HepG2 (cell line): ENCODE measurements at regions not wholly inside any gene's neighbourhood (a gene's known extent, or its start where the extent isn't known, plus 50 kb on each side); places are given as distances from the start of the nearest gene placed in this dataset.
A peak's percentile ranks its signal among the peaks of the same experiment; 100 is the strongest.

Experiments used
- ATAC-seq: fragments of 200-7000 bp; cut with Tn5 transposase; 3 replicates; pipeline ENCODE4 v1.9.1; 2020; ENCODE audit warnings: mild to moderate bottlenecking, moderate library complexity
- BruUV-seq: library from RNA; stranded (reverse); fragments of 400-500 nt; replicated peaks from 2 replicates; lab custom pipeline; 2021; lab: Mats Ljungman, UMichigan
- CTCF ChIA-PET: fragments of 300-600 bp; formaldehyde crosslinking; extraction: SDS; loops from one replicate; lab custom pipeline; 2021; ENCODE audit warnings: low total read pairs, inconsistent platforms, low intra/inter-chr PET ratio; lab: Yijun Ruan, JAX
- POLR2A ChIA-PET: fragments of 350-600 bp; sonication (Branson Sonifier 250); formaldehyde crosslinking; loops from one replicate; lab custom pipeline; 2020; ENCODE audit warnings: antibody characterized with exemption, inconsistent platforms; lab: Yijun Ruan, JAX
- DNase-seq: peaks from one replicate; pipeline ENCODE4 v3.0.0-alpha.2; 2015; ENCODE audit warnings: low spot score
- FAIRE-seq: peaks from 3 replicates; lab custom pipeline; 2011; peaks lifted over from hg19 to GRCh38; lab: Jason Lieb, UNC
- H2AFZ ChIP-seq: one replicate; pipeline ENCODE4 v1.6.1; 2011; ENCODE audit warnings: low read length, inconsistent platforms
- H3K27ac ChIP-seq: fragments of 300-600 bp; 3 replicates; pipeline ENCODE4 v1.8.0; 2011; ENCODE audit warnings: mixed run types, mild to moderate bottlenecking, mixed read lengths, low read length, inconsistent platforms; ENCODE audit not compliant: insufficient read depth; ENCODE audit errors: extremely low read length
- H3K27me3 ChIP-seq, 2 experiments: fragments of 200-600 bp in 1 of 2; 2 replicates in 1 of 2; 3 replicates in 1 of 2; pipeline versions ENCODE4 v1.6.0 to v1.8.0; 2011; ENCODE audit warnings: low read length in 2 of 2, mild to moderate bottlenecking in 2 of 2, moderate library complexity in 2 of 2, inconsistent platforms in 1 of 2; ENCODE audit not compliant: insufficient read depth in 2 of 2, control insufficient read depth in 1 of 2
- H3K36me3 ChIP-seq, 2 experiments: fragments of 200-600 bp in 1 of 2; replicated peaks in 1 of 2; 2 replicates in 1 of 2; 3 replicates in 1 of 2; pipeline versions ENCODE4 v1.5.1 to v1.8.0; 2011; ENCODE audit warnings: low read length in 2 of 2, inconsistent platforms in 1 of 2; ENCODE audit not compliant: insufficient read depth in 2 of 2, control insufficient read depth in 1 of 2
- H3K4me1 ChIP-seq: 2 replicates; pipeline ENCODE4 v1.5.1; 2012; ENCODE audit warnings: low read length, inconsistent platforms; ENCODE audit not compliant: insufficient read depth
- H3K4me2 ChIP-seq: 2 replicates; pipeline ENCODE4 v1.6.0; 2011; ENCODE audit warnings: low read depth, low read length, inconsistent platforms
- H3K4me3 ChIP-seq, 3 experiments: fragments of 200-600 bp in 1 of 3; sonication (generic), shearing (Covaris generic) in 1 of 3; replicated peaks in 1 of 3; 2 replicates each; pipeline ENCODE4 v1.5.1; 2011 to 2016; ENCODE audit warnings: low read length in 3 of 3, inconsistent platforms in 2 of 3, low read depth in 2 of 3, mild to moderate bottlenecking in 2 of 3, control low read depth in 1 of 3, mixed read lengths in 1 of 3; ENCODE audit not compliant: insufficient read depth in 1 of 3
- H3K79me2 ChIP-seq: one replicate; pipeline ENCODE4 v1.6.1; 2011; ENCODE audit warnings: low read length, inconsistent platforms; ENCODE audit not compliant: insufficient read depth
- H3K9ac ChIP-seq: 2 replicates; pipeline ENCODE4 v1.6.0; 2011; ENCODE audit warnings: mild to moderate bottlenecking, low read depth, low read length, inconsistent platforms; ENCODE audit not compliant: insufficient read depth
- H3K9me3 ChIP-seq: 2 replicates; pipeline ENCODE4 v1.5.1; 2012; ENCODE audit warnings: mild to moderate bottlenecking, low read length
- H4K20me1 ChIP-seq: 2 replicates; pipeline ENCODE4 v1.6.0; 2011; ENCODE audit warnings: inconsistent platforms, mild to moderate bottlenecking, low read length, moderate library complexity; ENCODE audit not compliant: insufficient read depth
- BHLHE40 ChIP-seq: IDR thresholded peaks from 2 replicates; pipeline ENCODE4 v1.6.1; 2011; ENCODE audit warnings: low read length, improper control_type of control experiment
- CENPX ChIP-seq: sonication (generic); formaldehyde crosslinking; IDR thresholded peaks from 2 replicates; pipeline ENCODE4 v1.9.0; 2021; ENCODE audit warnings: mild to moderate bottlenecking, missing genetic modification reagents, moderate library complexity
- FOSL2 ChIP-seq: sonication (generic); formaldehyde crosslinking; IDR thresholded peaks from 2 replicates; pipeline ENCODE4 v1.4.0; 2020; ENCODE audit warnings: missing genetic modification reagents
- HDAC6 ChIP-seq: fragments of 200-600 bp; sonication (generic); IDR thresholded peaks from 2 replicates; pipeline ENCODE4 v1.7.0; 2017; ENCODE audit warnings: mild to moderate bottlenecking, antibody characterized with exemption, low read length, low read depth
- HMGA1 ChIP-seq: sonication (generic); formaldehyde crosslinking; conservative IDR thresholded peaks from 2 replicates; pipeline ENCODE4 v1.4.0; 2020; ENCODE audit warnings: missing genetic modification reagents
- KLF15 ChIP-seq: sonication (generic); formaldehyde crosslinking; IDR thresholded peaks from 2 replicates; pipeline ENCODE4 v1.8.1; 2023; ENCODE audit warnings: borderline replicate concordance, mild to moderate bottlenecking, inconsistent platforms, missing genetic modification reagents, mixed read lengths
- MXD4 ChIP-seq: IDR thresholded peaks from 2 replicates; pipeline ENCODE4 v1.6.1; 2016; ENCODE audit warnings: mild to moderate bottlenecking, missing biosample characterization, missing genetic modification reagents
- NCOA5 ChIP-seq: sonication (generic); formaldehyde crosslinking; IDR thresholded peaks from 2 replicates; pipeline ENCODE4 v1.4.0; 2020; ENCODE audit warnings: missing genetic modification reagents
- PCBP1 ChIP-seq: fragments of 200-400 bp; formaldehyde crosslinking; IDR thresholded peaks from 2 replicates; pipeline ENCODE4 v1.6.1; 2017; ENCODE audit warnings: mild to moderate bottlenecking, low read depth, low read length, borderline replicate concordance
- PRMT3 ChIP-seq: sonication (generic); formaldehyde crosslinking; IDR thresholded peaks from 2 replicates; pipeline ENCODE4 v1.8.1; 2022; ENCODE audit warnings: low read depth, mild to moderate bottlenecking, moderate library complexity, missing genetic modification reagents, borderline replicate concordance
- SNAI1 ChIP-seq: sonication (generic); formaldehyde crosslinking; IDR thresholded peaks from 2 replicates; pipeline ENCODE4 v1.5.0; 2020; ENCODE audit warnings: mild to moderate bottlenecking, missing genetic modification reagents, borderline replicate concordance
- TBX2 ChIP-seq: sonication (generic); formaldehyde crosslinking; IDR thresholded peaks from 2 replicates; pipeline ENCODE4 v1.5.0; 2020; ENCODE audit warnings: missing genetic modification reagents, mild to moderate bottlenecking, borderline replicate concordance
- ZNF121 ChIP-seq: sonication (generic); formaldehyde crosslinking; IDR thresholded peaks from 2 replicates; pipeline ENCODE4 v1.5.0; 2020; ENCODE audit warnings: mild to moderate bottlenecking, missing genetic modification reagents
- WGBS: methylation state at CpG from one replicate; pipeline ENCODE4 v1.1.6; 2017; ENCODE audit warnings: low lambda C conversion rate; 5-methylcytosine and 5-hydroxymethylcytosine counted together
- in situ Hi-C: cut with HindIII; loops from 2 replicates; pipeline ENCODE4 v1.10.0; 2017; ENCODE audit warnings: low pct_unique_long_range_greater_than_20kb; ENCODE audit not compliant: extremely low pct_ligation_motif_present
- intact Hi-C: fragments of 100-400 bp; cut with micrococcal nuclease; formaldehyde crosslinking; loops from one replicate; pipeline ENCODE4 v1.10.0; 2022; ENCODE audit not compliant: unreplicated experiment
- TF ChIP-seq, protein P1 (sequence below): sonication (generic); formaldehyde crosslinking; conservative IDR thresholded peaks from 2 replicates; pipeline ENCODE4 v1.8.0; 2022; ENCODE audit warnings: low read depth, missing genetic modification reagents
- TF ChIP-seq, protein P2 (sequence below): sonication (generic); formaldehyde crosslinking; IDR thresholded peaks from 2 replicates; pipeline ENCODE4 v1.8.0; 2022; ENCODE audit warnings: mild to moderate bottlenecking, missing genetic modification reagents, borderline replicate concordance
- TF ChIP-seq, protein P3 (sequence below): sonication (generic); formaldehyde crosslinking; IDR thresholded peaks from 2 replicates; pipeline ENCODE4 v1.4.0; 2020; ENCODE audit warnings: missing genetic modification reagents, borderline replicate concordance

DNA sequence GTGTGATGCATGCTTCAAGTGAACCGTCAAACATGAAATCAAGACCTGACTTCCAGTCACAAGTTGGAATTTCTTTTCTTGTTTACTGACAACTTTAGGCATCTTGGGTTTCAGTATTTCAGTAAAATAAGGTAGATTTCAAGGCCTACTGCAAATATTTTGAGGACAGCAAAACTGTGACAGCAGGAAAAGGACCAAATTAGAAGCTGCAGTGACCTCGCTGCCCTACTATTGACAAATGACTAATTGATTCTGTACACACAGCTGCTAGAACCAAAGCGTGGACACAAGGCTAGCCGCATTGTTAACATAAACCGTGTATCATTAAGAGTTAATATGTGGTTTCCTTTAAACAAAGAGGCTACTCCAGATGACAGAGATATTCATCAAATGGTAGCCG is 105.7 kb upstream of the SEC61G start (continued):
- TF ChIP-seq PRMT3 = no peak
- TF ChIP-seq TBX2 = peak; percentile 29; the same call in 1 of the 2 replicates
- TF ChIP-seq NCOA5 (CRISPR knock-in tag) = no peak
- TF ChIP-seq PCBP1 = no peak
- TF ChIP-seq SNAI1 (CRISPR knock-in tag) = no peak
- TF ChIP-seq, protein P1, sequence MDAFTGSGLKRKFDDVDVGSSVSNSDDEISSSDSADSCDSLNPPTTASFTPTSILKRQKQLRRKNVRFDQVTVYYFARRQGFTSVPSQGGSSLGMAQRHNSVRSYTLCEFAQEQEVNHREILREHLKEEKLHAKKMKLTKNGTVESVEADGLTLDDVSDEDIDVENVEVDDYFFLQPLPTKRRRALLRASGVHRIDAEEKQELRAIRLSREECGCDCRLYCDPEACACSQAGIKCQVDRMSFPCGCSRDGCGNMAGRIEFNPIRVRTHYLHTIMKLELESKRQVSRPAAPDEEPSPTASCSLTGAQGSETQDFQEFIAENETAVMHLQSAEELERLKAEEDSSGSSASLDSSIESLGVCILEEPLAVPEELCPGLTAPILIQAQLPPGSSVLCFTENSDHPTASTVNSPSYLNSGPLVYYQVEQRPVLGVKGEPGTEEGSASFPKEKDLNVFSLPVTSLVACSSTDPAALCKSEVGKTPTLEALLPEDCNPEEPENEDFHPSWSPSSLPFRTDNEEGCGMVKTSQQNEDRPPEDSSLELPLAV (CRISPR knock-in tag) = no peak
- TF ChIP-seq MXD4 (CRISPR knock-in tag) = no peak
- TF ChIP-seq CENPX (CRISPR knock-in tag) = no peak
- TF ChIP-seq HDAC6 = no peak
- no peak for TF ChIP-seq HMGA1 (CRISPR knock-in tag)
- TF ChIP-seq KLF15 (CRISPR knock-in tag) = no peak
- TF ChIP-seq BHLHE40 = no peak

DNA sequence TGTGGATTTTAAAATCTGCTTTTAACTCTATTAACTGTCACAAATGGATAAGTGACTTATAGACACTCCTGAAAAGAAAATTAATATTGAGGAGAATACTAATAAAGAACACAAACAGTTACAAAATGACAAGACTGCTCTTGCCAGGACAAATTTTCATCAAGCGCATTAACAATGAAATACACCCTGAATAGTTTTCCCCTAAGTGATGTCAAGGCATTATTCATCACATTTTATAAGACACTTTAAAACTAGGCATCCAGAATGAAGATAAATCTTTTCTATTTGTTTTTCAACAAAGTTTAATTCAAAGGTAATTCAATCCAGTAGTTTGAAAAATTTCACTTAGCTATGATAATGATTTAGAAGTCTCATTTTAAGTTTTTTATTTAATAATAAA is 110.5 kb upstream of the SEC61G start:
- TF ChIP-seq ZNF121 (CRISPR knock-in tag) (no peak), FOSL2 (CRISPR knock-in tag) (no peak)
- TF ChIP-seq, protein P2, sequence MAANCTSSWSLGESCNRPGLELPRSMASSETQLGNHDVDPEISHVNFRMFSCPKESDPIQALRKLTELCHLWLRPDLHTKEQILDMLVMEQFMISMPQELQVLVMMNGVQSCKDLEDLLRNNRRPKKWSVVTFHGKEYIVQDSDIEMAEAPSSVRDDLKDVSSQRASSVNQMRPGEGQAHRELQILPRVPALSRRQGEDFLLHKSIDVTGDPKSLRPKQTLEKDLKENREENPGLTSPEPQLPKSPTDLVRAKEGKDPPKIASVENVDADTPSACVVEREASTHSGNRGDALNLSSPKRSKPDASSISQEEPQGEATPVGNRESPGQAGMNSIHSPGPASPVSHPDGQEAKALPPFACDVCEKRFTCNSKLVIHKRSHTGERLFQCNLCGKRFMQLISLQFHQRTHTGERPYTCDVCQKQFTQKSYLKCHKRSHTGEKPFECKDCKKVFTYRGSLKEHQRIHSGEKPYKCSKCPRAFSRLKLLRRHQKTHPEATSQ (CRISPR knock-in tag) = no peak
- TF ChIP-seq, protein P3, sequence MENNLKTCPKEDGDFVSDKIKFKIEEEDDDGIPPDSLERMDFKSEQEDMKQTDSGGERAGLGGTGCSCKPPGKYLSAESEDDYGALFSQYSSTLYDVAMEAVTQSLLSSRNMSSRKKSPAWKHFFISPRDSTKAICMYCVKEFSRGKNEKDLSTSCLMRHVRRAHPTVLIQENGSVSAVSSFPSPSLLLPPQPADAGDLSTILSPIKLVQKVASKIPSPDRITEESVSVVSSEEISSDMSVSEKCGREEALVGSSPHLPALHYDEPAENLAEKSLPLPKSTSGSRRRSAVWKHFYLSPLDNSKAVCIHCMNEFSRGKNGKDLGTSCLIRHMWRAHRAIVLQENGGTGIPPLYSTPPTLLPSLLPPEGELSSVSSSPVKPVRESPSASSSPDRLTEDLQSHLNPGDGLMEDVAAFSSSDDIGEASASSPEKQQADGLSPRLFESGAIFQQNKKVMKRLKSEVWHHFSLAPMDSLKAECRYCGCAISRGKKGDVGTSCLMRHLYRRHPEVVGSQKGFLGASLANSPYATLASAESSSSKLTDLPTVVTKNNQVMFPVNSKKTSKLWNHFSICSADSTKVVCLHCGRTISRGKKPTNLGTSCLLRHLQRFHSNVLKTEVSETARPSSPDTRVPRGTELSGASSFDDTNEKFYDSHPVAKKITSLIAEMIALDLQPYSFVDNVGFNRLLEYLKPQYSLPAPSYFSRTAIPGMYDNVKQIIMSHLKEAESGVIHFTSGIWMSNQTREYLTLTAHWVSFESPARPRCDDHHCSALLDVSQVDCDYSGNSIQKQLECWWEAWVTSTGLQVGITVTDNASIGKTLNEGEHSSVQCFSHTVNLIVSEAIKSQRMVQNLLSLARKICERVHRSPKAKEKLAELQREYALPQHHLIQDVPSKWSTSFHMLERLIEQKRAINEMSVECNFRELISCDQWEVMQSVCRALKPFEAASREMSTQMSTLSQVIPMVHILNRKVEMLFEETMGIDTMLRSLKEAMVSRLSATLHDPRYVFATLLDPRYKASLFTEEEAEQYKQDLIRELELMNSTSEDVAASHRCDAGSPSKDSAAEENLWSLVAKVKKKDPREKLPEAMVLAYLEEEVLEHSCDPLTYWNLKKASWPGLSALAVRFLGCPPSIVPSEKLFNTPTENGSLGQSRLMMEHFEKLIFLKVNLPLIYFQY (CRISPR knock-in tag) = no peak
- TF ChIP-seq, all 625 proteins: peak for 0
- ChIA-PET POLR2A (no interaction called here), CTCF (no interaction called here)
- Histone ChIP-seq H4K20me1 (no peaks in the 10 kb centered on the region), H3K4me1 (peaks cover 6% of the 10 kb centered on the region), H3K27me3 (peaks cover 0 to 3% of the 10 kb centered on the region in 2 experiments; a peak in 1 of 5 replicates), H3K9me3 (no peaks in the 10 kb centered on the region), H2AFZ (no peak overlapping the region), H3K4me3 (no peak overlapping the region), H3K36me3 (no peaks in the 10 kb centered on the region), H3K27ac (no peak overlapping the region), H3K9ac (no peak overlapping the region), H3K79me2 (no peaks in the 10 kb centered on the region), H3K4me2 (no peak overlapping the region)
- ATAC-seq = no peak
- FAIRE-seq = no peak
- no peak for DNase-seq
- 87% methylated on average over 1 of the region's 1 CpG for WGBS
- BruUV-seq = no TSS peak
- in situ Hi-C loops (no loop called here), intact Hi-C loops (no loop called here)
